Ovary (tissue), 7 donors: ENCODE measurements at regions not wholly inside any gene's neighbourhood (a gene's known extent, or its start where the extent isn't known, plus 50 kb on each side); places are given as distances from the start of the nearest gene placed in this dataset.

Experiments
- DNase-seq, 5 donors: peaks; one replicate each; pipeline ENCODE4 v3.0.0-alpha.2; 2019 to 2020
- H3K27ac ChIP-seq, 2 donors: fragments of 200-600 bp; one replicate each; pipeline versions ENCODE4 v1.5.1 to v1.8.0; 2019 to 2022
- H3K27me3 ChIP-seq: fragments of 200-600 bp; one replicate; pipeline ENCODE4 v1.8.0; 2022
- H3K36me3 ChIP-seq: fragments of 200-600 bp; sonication (generic); one replicate; pipeline ENCODE4 v1.5.1; 2019
- H3K4me1 ChIP-seq: one replicate; pipeline ENCODE4 v1.8.1; 2013; ENCODE audit warnings: mild to moderate bottlenecking, moderate library complexity; ENCODE audit not compliant: insufficient read depth
- H3K4me3 ChIP-seq: fragments of 200-600 bp; sonication (generic); one replicate; pipeline ENCODE4 v1.5.1; 2017
- H3K9me3 ChIP-seq, 2 donors: fragments of 200-600 bp in 1 of 2; sonication (generic) in 1 of 2; one replicate each; pipeline versions ENCODE4 v1.5.1 to v1.8.1; 2013 to 2019; ENCODE audit warnings: mild to moderate bottlenecking in 1 of 2, moderate library complexity in 1 of 2
- EP300 ChIP-seq: sonication (generic); formaldehyde crosslinking; IDR thresholded peaks from one replicate; pipeline ENCODE4 v1.6.1; 2017; ENCODE audit warnings: antibody characterized with exemption
- POLR2A ChIP-seq: fragments of 450-650 bp; IDR thresholded peaks from one replicate; pipeline ENCODE4 v1.6.1; 2017; ENCODE audit warnings: antibody characterized with exemption, mild to moderate bottlenecking, moderate library complexity
- WGBS, 3 donors: extraction: QIAGEN DNeasy Blood & Tissue Kit in 1 of 3; methylation state at CpG; one replicate each; pipeline versions ENCODE4 v1.1.5 to v1.1.7; 2013 to 2017; 5-methylcytosine and 5-hydroxymethylcytosine counted together
- intact Hi-C, 4 donors: fragments of 100-400 bp; cut with DNase I; formaldehyde crosslinking; loops; one replicate each; pipeline versions ENCODE4 v1.11.0 to v1.15.1; 2022 to 2023
- TF ChIP-seq, protein P1 (sequence below), 3 donors: fragments of 450-650 bp in 2 of 3; fragments of 200-600 bp in 1 of 3; IDR thresholded peaks; one replicate each; pipeline versions ENCODE4 v1.5.1 to v1.8.0; 2016 to 2022; ENCODE audit warnings: antibody characterized with exemption in 3 of 3, mild to moderate bottlenecking in 1 of 3
- donor health status: DM: no; HTN: no; CAD: no; lungs with moderate emphysema.
- donor health status: DM: no; HTN: no; CAD: no.
- donor health status: Bipolar disorder and iron deficiency.
- donor health status: DM: no; HTN: no; CAD: no.
- donor health status: DM: yes; HTN: yes; CAD: no.

DNA sequence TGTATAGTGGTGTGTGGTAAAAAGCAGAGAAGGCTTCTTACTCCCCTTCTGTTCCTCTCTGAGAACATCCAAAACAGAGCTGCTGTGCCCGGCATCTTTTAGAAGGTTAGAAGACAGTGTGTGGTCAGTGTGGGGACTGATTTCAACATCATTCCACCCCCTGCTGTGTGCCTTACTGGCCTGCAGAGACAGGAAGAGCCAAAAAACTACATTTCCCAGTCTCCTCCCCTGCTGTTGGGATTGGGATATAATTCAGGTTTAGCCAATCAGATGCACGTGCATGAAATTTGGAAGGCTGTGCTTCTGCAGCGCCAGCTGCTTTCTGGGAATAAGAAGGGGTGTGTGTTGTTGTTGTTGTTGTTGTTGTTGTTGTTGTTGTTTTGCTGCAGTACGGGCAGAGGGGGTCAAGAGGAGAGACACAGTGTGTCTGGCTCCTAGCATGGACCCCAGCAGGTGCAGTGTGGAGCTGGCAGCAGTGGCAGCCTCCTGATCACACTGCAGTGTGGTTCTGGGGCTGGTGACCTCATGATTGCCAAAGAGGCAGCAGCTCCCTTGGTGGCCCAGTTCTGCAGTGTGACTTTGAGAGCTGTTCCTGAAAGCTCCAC lies 74.7 kb downstream of the MRPL14 start:
- H3K27ac ChIP-seq, result no peak overlapping the region
- DNase-seq, result no peak
- 37 to 47% (median 45%) methylated on average over 4 of the region's 4 CpGs for WGBS, 3 donors
- no peak for TF ChIP-seq EP300
- TF ChIP-seq POLR2A, result no peak
- TF ChIP-seq, protein P1, sequence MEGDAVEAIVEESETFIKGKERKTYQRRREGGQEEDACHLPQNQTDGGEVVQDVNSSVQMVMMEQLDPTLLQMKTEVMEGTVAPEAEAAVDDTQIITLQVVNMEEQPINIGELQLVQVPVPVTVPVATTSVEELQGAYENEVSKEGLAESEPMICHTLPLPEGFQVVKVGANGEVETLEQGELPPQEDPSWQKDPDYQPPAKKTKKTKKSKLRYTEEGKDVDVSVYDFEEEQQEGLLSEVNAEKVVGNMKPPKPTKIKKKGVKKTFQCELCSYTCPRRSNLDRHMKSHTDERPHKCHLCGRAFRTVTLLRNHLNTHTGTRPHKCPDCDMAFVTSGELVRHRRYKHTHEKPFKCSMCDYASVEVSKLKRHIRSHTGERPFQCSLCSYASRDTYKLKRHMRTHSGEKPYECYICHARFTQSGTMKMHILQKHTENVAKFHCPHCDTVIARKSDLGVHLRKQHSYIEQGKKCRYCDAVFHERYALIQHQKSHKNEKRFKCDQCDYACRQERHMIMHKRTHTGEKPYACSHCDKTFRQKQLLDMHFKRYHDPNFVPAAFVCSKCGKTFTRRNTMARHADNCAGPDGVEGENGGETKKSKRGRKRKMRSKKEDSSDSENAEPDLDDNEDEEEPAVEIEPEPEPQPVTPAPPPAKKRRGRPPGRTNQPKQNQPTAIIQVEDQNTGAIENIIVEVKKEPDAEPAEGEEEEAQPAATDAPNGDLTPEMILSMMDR (IDR thresholded peaks at IDR 0.05), result no peak
- H3K9me3 ChIP-seq, result no peaks in the 10 kb centered on the region
- no peaks in the 10 kb centered on the region for H3K4me1 ChIP-seq
- intact Hi-C loops, result no loop called here
- no peaks in the 10 kb centered on the region for H3K36me3 ChIP-seq
- no peak overlapping the region for H3K4me3 ChIP-seq
- H3K27me3 ChIP-seq, result no peaks in the 10 kb centered on the region

GRCh38 chr6:44051515-44051914 lies 75.7 kb downstream of the MRPL14 start:
- DNase-seq, result no peak
- H3K9me3 ChIP-seq, result no peaks in the 10 kb centered on the region
- H3K36me3 ChIP-seq, result no peaks in the 10 kb centered on the region
- 47 to 54% (median 47%) methylated on average over 3 of the region's 3 CpGs for WGBS, 3 donors
- intact Hi-C loops, result no loop called here
- TF ChIP-seq, protein P1 (IDR thresholded peaks at IDR 0.05), result no peak
- TF ChIP-seq POLR2A, result no peak
- no peak overlapping the region for H3K27ac ChIP-seq
- no peaks in the 10 kb centered on the region for H3K27me3 ChIP-seq
- no peaks in the 10 kb centered on the region for H3K4me1 ChIP-seq
- H3K4me3 ChIP-seq, result no peak overlapping the region

DNA sequence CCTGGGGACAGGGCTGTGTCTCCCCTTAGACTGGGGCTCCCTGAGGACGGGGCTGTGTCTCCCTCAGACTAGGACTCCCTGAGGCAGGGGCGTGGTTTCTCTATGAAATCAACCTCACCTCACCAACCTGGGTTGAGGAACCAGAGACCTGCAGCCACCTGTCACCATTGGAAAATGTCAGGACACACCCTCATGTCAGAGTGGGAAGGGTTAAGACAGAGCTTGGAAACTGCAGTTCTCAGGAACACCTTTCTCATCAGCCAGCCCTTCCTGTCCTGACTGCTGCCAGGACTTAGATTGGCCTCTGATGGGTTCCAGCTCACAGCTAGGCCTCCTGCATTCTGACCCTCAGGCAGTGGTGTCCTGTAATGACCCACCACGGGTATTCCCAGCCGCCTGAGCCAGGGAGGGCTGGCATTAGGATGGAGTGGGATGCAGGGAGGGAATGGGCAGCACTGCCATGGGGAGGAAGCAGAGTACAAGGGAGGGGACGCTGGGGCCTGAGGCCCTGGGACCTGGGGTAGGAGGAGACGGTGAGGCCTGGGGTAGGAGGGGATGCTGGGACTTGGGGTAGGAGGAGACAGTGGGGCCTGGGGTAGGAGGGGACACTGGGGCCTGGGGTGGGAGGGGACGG lies 76.3 kb downstream of the MRPL14 start:
- DNase-seq, result no peak
- Histone ChIP-seq H3K4me3 (no peak overlapping the region), H3K27me3 (no peaks in the 10 kb centered on the region), H3K27ac (no peak overlapping the region), H3K9me3 (no peaks in the 10 kb centered on the region), H3K36me3 (no peaks in the 10 kb centered on the region), H3K4me1 (no peaks in the 10 kb centered on the region)
- 72 to 80% (median 79%) methylated on average over 7 of the region's 7 CpGs for WGBS, 3 donors
- TF ChIP-seq, protein P1 (IDR thresholded peaks at IDR 0.05), result no peak
- no peak for TF ChIP-seq POLR2A
- TF ChIP-seq EP300, result no peak
- intact Hi-C loops, result no loop called here

- no peaks in the 10 kb centered on the region for H3K27me3 ChIP-seq
- no peaks in the 10 kb centered on the region for H3K4me1 ChIP-seq
- no peak overlapping the region for H3K27ac ChIP-seq
- no peak overlapping the region for H3K4me3 ChIP-seq
- intact Hi-C loops, result no loop called here
- TF ChIP-seq, protein P1 (IDR thresholded peaks at IDR 0.05), result no peak
- no peak for TF ChIP-seq POLR2A
- no peak for TF ChIP-seq EP300
- no peak for DNase-seq
- no peaks in the 10 kb centered on the region for H3K9me3 ChIP-seq
- 59 to 68% (median 65%) methylated on average over 6 of the region's 6 CpGs for WGBS, 3 donors
- no peaks in the 10 kb centered on the region for H3K36me3 ChIP-seq
Measured at GRCh38 chr6:44049989-44050871, 77.0 kb downstream of the MRPL14 start.
